ENCODE measurements at regions not wholly inside any gene's neighbourhood (a gene's known extent, or its start where the extent isn't known, plus 50 kb on each side); places are given as distances from the start of the nearest gene placed in this dataset.

DNA sequence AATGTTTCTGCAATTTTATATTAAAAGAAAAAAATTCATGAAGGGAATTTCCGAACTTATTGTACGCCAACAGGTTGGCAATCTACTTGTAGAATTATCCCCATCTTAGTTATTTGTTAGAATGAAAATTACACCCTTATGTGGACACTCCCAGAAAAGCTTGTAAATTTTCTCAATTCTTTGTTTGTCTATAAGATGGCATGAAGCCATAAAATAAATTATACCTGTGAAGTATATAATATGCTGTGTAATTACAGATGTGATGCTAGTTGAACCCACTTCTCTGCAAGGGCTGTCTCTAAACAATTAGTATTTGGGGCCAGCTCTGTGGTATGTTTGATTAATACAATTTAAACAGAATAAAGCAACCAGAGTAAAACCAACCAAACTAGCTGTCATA lies 52.1 kb upstream of the DSP start:
- TF ChIP-seq, protein P1, sequence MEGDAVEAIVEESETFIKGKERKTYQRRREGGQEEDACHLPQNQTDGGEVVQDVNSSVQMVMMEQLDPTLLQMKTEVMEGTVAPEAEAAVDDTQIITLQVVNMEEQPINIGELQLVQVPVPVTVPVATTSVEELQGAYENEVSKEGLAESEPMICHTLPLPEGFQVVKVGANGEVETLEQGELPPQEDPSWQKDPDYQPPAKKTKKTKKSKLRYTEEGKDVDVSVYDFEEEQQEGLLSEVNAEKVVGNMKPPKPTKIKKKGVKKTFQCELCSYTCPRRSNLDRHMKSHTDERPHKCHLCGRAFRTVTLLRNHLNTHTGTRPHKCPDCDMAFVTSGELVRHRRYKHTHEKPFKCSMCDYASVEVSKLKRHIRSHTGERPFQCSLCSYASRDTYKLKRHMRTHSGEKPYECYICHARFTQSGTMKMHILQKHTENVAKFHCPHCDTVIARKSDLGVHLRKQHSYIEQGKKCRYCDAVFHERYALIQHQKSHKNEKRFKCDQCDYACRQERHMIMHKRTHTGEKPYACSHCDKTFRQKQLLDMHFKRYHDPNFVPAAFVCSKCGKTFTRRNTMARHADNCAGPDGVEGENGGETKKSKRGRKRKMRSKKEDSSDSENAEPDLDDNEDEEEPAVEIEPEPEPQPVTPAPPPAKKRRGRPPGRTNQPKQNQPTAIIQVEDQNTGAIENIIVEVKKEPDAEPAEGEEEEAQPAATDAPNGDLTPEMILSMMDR (IDR thresholded peaks at IDR 0.05) = no peak
- no peak for TF ChIP-seq POLR2A (IDR thresholded peaks at IDR 0.05)
- ATAC-seq (no peak), DNase-seq (no peak)
- no peaks in the 10 kb centered on the region for H3K9me3 ChIP-seq
- no peak overlapping the region for H3K27ac ChIP-seq
- intact Hi-C loops (cut with DNase I) = no loop called here
- H3K4me1 ChIP-seq = no peaks in the 10 kb centered on the region
- H3K4me3 ChIP-seq = no peak overlapping the region
- no peaks in the 10 kb centered on the region for H3K27me3 ChIP-seq
- 90 to 94% methylated on average over 2 of the region's 2 CpGs for WGBS, 2 donors
- H3K36me3 ChIP-seq (replicated peaks in 1 of 2; ENCODE audit: insufficient read depth in 1 of 2, low read depth in 2 of 2) = no peaks in the 10 kb centered on the region
